Pulmonary artery endothelial cell (primary cell): ENCODE measurements at regions not wholly inside any gene's neighbourhood (a gene's known extent, or its start where the extent isn't known, plus 50 kb on each side); places are given as distances from the start of the nearest gene placed in this dataset.
"Not testable (repeated sequence)": the region's sequence is repeated elsewhere in the genome, so short reads cannot be mapped to it uniquely, and the experiment has no call there.

Experiments
- DNase-seq: peaks from one replicate; pipeline ENCODE4 v3.0.0-alpha.2; 2011; ENCODE audit warnings: low read depth, low spot score

DNA sequence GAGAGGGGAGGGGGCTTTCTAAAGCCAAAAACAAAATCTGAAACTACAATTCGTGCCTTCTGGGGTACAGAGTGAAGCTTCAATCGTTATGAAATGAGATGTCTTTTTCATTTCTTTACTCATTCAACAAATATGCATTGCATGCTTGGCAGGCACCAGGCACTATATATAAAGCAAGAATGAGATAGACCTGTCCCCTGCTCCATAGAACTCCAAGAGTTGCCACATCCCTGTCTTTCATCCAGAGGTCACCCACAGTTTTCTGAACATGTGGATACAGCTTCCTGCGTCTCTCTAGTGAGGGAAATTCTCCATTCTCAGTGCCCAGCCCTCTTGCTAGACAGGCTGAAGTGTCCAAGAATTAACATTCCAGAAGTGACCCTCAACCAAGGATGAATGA, 343.2 kb upstream of the MAF start:
- DNase-seq: no peak

DNA sequence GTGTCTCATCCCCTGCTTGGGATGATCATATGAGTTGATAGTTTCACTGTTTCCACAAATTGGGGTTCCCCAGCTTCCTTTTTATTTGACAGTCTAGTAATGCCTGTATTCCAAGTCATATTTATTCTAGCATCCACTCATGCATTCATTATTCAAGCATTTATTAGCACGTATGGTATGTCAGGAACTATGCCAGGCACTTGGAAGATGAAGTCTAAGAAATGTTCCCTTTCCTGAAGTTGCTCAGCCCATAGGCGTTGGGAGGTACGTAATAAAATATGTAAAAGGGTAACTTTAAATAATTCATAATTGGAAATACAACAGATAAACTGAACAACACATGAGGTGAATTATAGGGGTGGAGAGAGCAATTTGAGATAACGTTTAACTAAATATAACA, 338.0 kb upstream of the MAF start:
- no peak for DNase-seq

DNA sequence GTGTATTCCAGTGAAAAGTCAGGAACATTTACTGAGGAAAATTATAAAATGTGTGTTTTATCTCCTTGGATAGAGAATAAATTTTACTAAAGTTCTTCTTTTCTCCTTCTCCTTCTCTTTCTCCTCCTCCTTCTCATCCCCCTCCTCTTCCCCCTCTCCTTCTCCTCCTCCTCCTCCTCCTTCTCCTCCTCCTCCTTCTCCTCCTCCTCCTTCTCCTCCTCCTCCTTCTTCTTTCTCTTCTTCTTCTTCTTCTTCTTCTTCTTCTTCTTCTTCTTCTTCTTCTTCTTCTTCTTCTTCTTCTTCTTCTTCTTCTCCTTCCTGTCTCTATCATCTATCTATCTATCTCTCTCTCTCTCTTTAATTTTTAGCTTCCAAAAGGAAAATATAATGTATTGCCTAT, 337.1 kb upstream of the MAF start:
- not testable (repeated sequence) for DNase-seq

DNA sequence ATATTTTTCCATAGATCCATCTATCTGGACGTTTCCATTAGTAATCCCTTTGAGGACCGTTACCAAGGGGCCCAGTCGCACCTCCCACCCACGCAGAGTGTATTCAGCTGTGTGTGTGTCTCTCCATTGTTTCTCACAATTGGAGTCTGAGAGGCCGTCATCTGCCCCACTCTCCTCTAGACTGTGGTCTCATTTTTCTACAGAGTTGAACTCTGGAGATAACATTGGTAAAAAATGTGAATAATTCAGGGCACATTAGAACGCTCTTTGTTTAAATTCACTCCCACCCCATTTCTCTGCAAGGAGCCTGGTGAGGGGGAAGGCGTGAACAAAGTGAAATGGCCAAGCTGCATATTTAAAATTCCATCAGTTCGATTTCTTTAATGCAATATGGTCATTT, 333.1 kb upstream of the MAF start:
- DNase-seq: no peak

DNA sequence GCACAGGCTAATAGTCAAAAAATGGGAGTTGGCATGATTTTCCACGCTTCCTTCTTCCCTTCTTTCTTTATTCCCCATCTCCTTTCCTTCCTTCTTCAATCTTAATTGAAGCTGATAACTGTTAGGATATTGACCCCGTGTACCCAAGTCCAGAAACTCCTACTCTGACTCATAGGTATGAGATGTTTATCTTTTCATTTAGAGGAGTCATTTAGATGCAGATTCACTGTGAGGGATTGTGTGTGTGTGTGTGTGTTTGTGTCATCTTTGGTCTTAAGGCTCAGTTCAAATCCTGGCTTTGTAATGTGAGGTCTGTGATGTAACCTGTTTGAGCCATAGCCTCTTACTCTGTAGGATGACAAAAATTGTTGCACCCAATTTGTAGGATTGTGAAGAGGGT, 332.0 kb upstream of the MAF start:
- DNase-seq: no peak

DNA sequence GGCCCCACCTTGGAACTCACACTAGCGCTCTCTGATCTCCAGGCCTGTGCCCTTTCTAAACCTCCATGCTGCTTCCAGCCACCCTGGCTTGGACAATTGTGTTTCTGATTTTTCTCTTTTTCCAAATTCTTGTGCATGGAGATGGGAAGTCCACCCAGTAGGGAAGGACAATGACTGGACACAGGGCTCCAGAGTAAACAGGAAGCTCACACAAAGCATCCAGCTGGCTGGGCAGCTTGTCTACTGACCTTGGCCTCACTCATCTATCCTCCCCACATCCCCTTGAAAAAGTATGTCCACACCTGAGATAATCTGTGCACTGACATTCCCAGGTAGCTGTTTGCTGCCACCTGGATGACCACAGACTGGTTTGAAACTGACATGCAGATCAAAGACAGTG, 331.2 kb upstream of the MAF start:
- no peak for DNase-seq

DNA sequence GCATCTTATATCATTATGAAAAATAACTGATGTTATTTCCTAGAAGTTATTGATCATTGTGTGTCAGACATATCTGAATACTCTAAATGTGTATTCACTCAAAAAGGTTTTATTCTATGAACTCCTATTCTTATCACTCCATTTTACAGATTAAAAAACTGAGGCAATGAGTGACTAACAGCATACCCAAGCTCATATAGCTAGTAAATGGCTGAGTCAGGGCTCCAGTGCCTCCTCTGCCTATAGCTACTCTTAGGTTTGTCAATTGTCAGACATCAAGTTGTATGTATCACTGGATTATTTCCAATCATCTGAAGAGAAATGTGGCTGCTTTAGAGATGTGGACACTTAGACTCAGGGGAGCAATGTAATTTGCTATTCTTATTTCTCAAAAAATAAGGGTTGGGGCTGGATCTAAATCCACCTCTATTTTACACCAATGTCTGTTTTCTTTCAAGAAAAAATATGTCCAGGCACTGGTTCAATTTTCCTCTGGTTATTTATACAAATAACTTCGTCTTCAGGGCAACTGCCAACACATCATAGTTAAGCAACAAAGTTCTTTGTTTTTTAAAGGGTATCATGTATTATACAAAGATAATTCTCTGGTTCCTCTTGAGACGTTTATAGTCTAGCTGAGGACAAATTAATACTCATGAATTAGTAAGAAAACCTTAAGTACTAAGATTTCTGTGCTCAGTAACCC, 328.9 kb upstream of the MAF start:
- no peak for DNase-seq

DNA sequence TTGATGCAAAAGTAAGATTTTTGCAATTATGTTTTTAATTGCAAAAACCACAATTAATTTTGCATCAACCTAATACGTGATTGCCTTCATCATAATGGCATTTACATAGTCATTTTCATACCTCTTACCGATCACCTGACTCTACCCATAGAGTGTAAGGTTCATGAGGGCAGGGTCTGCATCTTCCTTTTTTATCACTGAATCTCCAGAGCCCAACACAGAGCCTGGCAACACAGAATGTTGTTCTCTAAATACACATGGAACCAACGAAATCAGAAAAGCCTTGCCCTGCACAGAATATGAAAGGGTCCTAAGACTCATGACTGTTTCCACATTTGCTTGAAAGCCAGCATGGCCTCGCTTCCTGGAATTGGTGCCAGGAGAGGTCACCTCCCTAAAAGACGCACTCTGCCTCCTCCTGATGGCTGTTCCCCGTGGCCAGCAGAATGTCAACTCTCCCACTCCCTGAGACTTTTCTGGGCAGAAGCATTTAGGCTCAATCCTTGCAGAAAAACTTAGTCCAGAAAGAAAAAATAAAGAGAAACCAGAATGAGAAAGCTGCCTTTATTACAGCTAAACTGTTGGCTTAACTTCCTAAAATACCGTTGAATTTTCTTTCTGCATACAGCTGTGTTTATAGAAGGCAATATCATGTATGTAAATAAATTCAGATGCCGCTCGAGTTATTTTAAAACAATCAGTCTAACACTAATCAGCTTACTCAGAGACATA, 327.8 kb upstream of the MAF start:
- no peak for DNase-seq

DNA sequence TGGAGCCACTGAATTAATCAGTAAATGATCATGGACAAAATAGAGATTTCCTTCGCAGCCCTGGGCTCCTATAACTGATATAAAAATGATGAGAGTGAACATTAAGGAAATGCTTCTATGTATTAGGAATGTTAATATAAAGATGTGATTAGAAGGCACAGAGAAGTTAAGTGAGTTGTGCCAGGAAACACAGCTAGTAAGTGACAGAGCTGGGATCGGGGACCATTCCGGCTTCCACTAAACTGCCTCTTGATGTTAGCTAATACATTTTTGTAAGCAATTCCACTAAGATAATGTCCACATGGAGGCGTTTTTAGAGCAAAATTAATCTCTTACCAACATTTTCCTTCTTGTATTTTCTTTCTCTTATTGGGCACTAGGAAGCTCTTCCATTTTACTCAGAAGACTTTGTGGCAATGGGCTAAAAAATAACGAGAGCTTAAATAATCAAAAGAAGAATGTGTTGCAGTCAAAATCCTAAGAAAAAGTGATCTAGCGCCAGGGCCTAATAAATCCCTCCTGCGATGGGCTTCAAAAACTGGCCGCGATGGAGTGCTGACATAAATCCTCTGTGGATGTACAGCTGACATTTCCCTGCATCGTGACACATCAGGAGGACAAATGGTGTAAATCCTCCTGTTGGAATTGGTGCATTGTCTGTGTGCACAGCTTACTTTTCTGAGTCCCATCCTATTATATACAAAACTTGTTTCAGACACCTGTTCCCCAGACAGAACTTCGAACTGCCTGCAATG, 326.1 kb upstream of the MAF start:
- DNase-seq: no peak

DNA sequence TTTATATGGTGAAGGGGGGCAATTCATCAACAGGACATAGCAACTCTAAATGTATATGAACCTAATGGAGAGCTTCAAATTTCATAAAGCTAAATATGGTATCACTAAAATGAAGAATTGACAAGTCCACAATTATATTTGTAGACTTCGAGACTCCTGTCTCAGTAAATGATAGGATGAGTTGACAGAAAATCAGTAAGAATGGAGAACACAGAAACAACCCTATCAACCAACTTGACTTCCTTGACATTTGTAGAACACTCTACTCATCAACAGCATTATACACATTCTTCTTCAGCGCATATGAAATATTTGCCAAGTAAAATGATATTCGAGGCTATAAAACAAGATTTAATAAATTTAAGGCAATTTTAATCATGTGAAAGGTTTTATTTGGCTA, 322.9 kb upstream of the MAF start:
- no peak for DNase-seq

DNA sequence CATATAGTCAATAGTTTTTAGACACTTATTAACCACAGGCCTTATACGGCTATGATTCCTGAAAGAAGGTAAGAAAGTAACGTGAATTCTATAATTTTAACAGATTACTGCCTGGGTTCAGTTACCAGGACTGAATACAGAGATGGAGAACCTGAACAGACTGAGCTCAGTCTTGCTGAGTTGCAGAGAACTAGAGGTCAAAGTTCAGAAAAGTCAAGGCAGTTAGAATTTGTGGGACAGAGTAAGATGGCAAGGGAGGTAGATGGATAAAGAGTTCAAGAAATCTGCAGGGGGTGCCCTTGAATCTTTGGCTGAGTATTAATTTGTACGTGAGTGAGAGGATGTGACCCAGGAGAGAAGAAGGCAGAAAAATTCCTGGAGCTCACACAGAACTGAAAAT, 320.1 kb upstream of the MAF start:
- DNase-seq: no peak

DNA sequence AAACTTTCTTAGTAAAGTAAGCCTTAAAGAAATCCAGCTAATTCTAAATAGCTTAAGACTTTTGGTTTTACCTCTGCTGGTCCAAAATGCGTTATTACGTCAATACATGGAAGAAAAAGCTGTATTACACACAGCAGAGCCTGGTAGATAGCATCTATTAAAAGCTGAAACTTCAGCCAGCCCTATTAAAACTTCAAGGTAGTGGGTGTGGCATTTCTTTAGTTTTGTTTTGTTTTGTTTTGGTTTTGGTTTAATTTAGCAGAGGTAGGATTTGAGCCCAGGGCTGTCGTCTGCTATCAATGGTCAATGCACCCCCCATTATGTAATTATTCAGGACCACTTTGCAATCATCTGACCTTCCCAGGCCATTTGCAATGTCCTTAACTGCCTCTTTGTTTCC, 318.4 kb upstream of the MAF start:
- DNase-seq: no peak

DNA sequence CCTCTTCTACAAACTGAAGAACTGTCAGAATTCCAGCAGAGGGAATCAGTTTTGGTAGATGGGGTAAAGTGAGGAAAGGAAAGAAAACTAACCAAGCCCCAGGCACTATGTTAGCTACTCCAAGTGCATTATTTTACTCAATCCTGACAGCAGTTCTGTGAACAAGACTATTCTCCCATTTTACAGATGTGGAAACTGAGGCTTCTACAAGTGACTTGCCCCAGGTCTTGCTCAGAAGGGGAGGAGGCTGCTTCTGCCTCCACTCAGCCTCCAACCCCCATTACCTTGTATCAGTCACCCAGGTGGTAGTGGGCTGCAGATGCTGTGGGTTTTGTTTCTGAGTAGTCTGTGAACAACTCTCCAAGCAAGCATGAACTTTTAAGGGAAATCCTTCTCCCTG, 315.2 kb upstream of the MAF start:
- no peak for DNase-seq

DNA sequence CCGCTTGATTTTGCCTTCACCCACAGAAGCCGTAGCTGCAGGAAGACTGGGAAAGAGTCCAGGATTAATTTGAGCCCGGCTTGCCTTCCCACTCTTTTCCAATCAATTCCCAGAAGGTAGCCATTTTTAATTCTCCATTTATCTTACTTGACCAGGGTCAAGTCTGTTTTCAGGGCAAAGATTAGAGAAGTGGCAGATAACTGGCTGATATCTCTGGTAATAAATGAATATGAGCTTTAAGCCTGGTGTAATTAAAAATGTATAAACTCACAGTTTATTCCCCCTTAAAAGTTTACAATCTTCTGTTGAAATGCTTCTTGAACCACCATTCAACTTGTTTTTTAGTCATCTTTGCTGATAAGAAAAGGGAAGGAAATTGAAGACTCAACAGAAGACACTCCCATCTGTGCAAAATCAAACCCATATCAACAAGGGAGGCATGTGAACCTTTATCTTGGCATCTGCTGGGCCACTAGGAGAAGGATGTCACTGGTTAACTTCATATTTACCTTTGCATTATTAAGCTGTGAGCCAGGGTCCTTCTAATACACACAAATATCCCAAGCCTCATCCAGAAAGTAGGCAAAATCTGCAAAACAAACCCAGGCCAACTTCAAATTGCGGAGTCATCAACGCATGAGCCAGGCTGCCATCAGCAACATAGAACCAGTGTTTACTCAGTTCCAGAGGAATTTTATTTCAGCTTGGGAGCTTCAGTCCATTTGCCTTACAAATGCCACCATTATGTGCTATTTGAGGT, 314.6 kb upstream of the MAF start:
- no peak for DNase-seq

DNA sequence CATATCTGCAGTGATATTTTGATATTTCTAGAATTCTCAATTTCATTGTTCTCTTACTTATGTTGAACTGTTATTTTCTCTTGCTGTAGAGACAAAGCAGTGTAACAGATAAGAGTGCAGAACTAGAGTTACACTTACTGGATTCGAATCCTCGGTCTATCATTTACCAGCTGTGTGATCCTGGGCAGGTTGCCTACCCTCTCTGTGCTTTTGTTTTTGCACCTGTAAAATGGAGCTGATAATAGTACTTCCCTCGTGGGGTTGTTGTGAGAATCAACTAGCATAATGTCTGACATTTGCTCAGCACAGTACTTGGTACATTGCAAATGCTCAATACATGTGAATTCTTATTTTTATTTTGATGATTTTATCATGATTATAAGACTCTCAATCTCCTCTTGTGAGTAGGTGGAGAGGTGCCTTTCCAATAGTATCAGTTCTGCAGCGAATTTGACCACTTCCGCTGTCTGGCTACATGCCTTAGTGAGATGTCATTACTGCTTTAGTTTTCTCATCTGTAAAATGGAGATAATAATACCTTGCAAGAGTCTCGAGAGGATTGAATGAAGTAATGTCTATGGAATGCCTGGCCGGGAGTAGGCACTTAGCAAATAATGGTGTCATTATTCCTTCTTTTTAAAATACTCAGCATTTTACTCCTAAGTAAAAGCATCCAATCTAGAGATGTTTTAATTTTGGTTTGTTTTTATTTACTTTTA, 312.2 kb upstream of the MAF start:
- no peak for DNase-seq

DNA sequence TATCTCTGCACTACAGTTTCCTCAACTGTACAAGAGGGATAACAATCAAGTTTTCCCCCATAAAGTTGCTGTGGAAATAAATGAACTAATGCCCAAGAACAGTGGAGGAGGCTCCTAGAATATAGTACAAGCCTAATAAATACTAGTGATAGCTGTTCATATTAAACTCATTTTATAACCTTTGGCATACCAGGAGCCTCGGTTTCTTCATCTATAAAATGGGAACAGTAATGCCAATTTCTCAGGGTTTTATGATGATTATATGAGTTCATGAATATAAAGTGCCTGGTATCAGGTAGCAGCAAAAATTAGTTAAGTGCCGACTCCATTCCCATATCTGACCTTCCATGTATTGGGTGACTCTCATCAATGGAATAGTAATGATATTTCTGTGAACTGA, 311.1 kb upstream of the MAF start:
- DNase-seq: no peak

DNA sequence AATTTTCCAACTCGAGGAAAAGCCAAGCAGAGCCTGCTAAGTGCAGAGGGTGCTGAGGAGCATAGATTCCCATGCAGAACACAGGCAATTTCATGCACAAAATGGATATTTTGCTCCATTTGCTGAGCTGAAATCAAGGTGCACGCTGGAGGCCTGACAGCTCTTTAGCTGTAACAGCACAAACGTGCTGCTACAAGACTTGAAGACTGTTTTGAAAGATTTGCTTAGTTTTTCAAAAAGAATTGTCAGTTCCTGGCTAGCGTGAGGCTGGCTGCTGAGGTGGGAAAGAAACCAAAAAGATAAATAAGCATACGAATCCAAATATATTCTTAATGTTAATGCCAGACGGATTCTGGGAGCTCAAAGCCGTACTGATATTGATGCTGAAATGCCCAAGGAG, 309.0 kb upstream of the MAF start:
- no peak for DNase-seq

DNA sequence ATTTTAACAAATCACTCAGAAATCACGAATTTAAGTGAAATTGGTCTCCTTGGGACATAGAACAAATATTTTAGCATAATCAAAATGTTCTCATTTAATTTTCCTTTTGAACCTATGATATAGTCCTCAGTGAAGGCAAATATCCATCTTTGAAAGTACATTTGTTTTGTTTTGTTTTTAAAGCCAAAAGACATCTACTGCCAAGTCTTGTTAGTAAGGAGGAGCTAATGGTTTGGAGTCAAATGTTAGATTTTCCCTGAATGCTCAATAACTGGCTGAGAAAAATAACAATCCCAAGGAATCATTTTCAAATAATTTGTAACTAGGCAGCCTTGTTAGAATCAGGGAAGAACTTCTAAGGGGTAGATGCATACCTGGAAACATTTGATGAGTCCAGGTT, 302.9 kb upstream of the MAF start:
- no peak for DNase-seq

DNA sequence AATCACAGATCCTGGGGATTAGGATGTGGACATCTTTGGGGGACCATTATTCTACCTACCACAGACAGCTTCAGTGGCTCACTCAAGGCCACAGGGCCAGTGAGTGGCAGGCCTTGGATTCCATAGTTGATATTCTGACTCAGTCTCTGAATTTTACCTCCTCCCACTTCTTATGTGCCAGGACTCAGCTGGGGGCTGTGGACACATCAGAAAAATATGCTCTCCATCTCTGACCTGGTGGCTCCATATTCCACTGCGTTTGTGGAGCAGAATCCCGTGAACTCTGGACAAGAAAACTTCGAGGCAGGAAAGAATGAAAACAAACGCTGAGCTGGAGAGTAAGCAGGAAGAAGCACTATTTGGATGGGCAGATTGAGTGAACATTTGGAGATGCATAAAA, 301.8 kb upstream of the MAF start:
- DNase-seq: no peak

DNA sequence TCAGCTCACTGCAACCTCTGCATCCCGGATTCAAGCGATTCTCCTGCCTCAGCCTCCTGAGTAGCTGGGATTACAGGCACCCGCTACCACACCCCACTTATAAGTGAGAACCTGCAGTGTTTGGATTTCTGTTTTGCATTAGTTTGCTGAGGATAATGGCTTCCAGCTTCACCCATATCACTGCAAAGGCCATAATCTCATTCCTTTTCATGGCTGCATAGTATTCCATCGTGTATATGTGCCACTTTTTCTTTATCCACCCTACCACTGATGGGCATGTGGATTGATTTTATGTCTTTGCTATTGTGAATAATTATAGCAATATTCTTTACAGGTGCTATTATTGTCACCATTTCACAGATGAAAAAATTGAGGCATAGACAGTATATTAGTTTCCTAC, 301.0 kb upstream of the MAF start:
- no peak for DNase-seq

DNA sequence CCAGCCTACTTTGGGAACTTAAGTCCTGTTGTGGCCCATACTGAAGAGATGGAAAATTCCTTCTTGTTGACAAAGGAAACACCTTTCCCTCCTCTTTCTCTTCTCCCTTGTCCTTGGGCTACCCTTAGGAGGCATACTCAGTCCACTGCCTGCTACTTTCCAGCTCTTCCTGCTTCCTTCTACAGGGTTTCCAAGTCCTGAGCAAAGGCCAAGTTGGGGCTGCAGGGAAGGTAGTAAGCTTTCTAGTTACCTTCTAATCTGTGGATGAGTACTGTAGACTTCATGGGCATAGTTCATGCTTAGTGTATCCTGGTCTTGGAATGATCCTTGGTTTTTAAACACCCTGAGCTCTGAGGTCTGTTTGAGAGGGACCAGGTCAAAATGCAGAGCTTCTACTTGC, 299.2 kb upstream of the MAF start:
- no peak for DNase-seq
